GM12873 (cell line): ENCODE measurements at regions not wholly inside any gene's neighbourhood (a gene's known extent, or its start where the extent isn't known, plus 50 kb on each side); places are given as distances from the start of the nearest gene placed in this dataset.

Source experiments
- CTCF ChIP-seq: IDR thresholded peaks from 2 replicates; pipeline ENCODE4 v1.5.1; 2012; ENCODE audit warnings: low read depth, mild to moderate bottlenecking, moderate library complexity, low read length, control low read depth; ENCODE audit not compliant: insufficient read depth; ENCODE audit errors: missing control alignments

DNA sequence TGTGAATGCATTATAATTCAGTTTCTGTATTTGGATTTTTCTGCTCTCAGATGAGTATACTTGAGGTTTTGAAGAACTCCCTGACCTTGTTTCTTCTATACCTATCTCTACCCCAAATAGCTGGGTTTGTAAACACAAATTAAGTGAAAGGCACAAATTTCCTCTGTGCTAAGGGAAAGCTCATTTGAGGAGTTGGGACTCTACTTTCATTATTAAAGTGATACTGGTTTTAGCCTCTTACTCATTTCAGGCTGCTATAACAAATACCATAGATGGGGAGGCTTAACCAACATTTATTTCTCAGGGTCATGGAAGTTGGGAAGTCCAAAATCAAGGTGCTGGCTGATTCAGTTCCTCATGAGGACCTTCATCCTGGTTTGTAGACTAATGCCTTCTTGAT is 97.2 kb upstream of the ANKH start:
- TF ChIP-seq CTCF = no peak

DNA sequence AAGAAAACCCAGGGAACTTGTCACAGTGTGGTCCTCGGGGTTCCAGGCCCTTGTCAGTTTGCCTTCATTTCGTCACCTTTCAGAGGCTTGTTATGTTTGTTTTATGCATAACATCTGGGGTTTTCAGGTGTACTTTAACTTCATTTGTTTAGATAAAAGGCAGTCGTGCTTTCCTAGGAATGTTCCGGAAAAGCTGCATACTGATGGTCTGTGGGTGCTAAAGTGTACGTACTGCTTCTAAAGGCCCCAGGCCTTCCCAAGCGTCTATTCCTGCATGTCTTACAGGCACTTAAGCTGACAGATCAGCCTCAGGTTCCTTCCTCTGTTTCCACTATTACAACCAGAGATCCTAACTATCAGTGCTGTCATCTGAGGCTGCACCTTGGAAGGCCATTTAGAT is 95.6 kb upstream of the ANKH start:
- no peak for TF ChIP-seq CTCF

DNA sequence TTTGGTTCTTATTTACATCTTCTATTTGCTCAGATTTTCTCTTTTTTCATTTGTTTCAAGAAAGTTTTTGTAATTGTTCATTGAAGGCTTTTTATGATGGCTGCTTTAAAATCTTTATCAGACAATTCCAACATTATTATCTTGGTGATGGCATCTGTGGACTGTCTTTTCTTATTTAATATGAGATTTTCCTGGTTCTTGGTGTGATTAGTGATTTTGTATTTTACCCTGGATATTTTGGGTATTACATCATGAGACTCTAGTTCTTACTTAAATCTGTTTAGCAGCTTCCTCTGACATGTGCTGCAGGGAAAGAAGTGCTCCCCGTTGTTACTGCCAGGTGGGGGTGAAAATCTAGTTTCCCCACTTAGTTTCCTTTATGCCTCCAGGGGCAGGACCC is 94.2 kb upstream of the ANKH start:
- TF ChIP-seq CTCF = no peak

DNA sequence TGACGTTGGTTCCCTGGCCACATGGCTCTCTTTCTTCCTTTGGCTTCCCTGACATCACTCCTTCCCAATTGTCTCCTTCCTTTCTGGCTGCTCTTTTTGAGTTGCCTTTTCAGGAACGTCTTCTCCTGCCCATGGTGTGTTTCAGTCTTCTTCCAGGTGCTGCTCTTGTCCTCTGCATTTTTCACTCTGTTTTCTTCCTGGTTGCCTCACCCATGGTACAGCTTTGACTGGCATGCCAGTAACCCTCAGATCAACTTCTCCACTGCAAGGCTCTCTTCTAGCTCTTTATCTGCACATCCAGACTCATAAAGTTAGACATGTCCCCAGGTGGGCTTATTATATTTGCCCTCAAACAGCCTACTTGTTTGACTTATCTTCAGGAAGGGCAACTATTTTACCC is 91.0 kb upstream of the ANKH start:
- TF ChIP-seq CTCF = no peak

DNA sequence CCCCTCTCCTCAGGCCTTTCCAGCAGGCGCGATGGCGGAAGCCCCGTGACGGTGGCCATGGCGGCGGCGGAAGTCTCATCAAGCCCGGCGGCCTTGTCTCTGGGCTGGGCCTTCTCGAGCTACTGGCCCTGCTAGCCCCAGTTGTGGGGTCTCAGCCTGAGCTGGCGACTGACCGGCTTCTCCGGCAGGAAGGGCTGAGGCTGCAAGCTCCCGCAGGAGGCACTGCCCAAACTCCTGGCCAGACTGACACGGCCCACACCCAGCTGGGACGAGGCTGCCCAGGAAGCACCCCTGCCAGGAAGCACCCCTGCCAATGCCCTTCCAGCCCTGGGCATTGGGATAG is 88.5 kb upstream of the ANKH start:
- TF ChIP-seq CTCF = no peak

DNA sequence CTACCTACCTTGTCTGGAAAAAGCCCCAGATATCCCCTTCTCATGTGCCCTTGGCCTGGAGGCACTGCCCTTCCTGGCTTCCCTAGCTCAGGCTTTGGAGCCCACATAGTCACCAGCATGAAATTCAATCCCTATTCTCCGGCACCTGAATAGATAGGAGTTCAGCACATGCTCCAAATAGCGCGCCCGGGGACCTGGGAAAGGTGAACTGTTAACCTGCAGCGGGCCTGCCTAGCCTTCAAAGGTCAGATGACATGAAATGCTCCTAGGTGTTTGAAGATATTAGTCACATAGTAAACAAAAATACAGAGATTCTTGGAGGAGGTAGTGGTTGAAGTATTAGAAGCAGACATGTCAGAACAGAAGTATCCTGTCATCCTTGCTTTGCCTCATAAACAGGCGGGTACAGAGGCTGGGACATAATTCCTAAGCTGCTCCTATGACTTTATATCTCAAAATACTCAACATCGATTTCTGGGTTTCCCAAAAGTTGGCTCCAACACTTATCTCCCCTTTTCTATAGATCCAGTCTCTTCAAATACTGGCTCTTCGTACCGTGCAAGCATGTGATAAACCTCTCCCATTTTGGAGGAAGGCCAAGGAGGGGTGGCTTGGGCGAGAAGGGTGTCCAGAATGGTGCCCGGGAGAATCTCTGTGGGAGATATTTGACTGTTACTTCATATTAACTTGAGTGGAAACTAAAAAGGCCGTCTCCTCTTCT is 88.0 kb upstream of the ANKH start:
- TF ChIP-seq CTCF = no peak

- TF ChIP-seq CTCF = no peak
These were observed 86.6 kb upstream of the ANKH start for GRCh38 chr5:14958188-14958587.
